ENCODE measurements at regions not wholly inside any gene's neighbourhood (a gene's known extent, or its start where the extent isn't known, plus 50 kb on each side); places are given as distances from the start of the nearest gene placed in this dataset.

- no peak for DNase-seq (ENCODE audit: low spot score)
These were observed 562.5 kb downstream of the LMO7 start for GRCh38 chr13:76198568-76199163.

GRCh38 chr13:76189882-76190519 is 553.9 kb downstream of the LMO7 start:
- no peak for DNase-seq (ENCODE audit: low spot score)

GRCh38 chr13:76175961-76176725 is 540.0 kb downstream of the LMO7 start:
- DNase-seq (ENCODE audit: low spot score): no peak

- DNase-seq (ENCODE audit: low spot score): no peak
These were observed 532.5 kb downstream of the LMO7 start for GRCh38 chr13:76168661-76169060.

GRCh38 chr13:76164290-76164689 is 528.2 kb downstream of the LMO7 start:
- DNase-seq (ENCODE audit: low spot score): no peak

GRCh38 chr13:76163761-76164160 is 527.6 kb downstream of the LMO7 start:
- no peak for DNase-seq (ENCODE audit: low spot score)

- DNase-seq (ENCODE audit: low spot score): no peak
These were observed 525.1 kb downstream of the LMO7 start for GRCh38 chr13:76160961-76161925.

- DNase-seq (ENCODE audit: low spot score): no peak
These were observed 524.4 kb downstream of the LMO7 start for GRCh38 chr13:76160506-76160905.

- no peak for DNase-seq (ENCODE audit: low spot score)
These were observed 521.8 kb downstream of the LMO7 start for GRCh38 chr13:76157926-76158325.

GRCh38 chr13:76153239-76153638 is 517.1 kb downstream of the LMO7 start:
- DNase-seq (ENCODE audit: low spot score): no peak

- DNase-seq (ENCODE audit: low spot score): no peak
These were observed 512.8 kb downstream of the LMO7 start for GRCh38 chr13:76148926-76149325.

GRCh38 chr13:76148374-76148773 is 512.2 kb downstream of the LMO7 start:
- DNase-seq (ENCODE audit: low spot score): no peak

GRCh38 chr13:76132532-76132931 is 496.4 kb downstream of the LMO7 start:
- DNase-seq (ENCODE audit: low spot score): no peak

GRCh38 chr13:76131551-76131950 is 495.4 kb downstream of the LMO7 start:
- no peak for DNase-seq (ENCODE audit: low spot score)

- DNase-seq (ENCODE audit: low spot score): no peak
These were observed 493.3 kb downstream of the LMO7 start for GRCh38 chr13:76129305-76130000.

- no peak for DNase-seq (ENCODE audit: low spot score)
These were observed 491.8 kb downstream of the LMO7 start for GRCh38 chr13:76127922-76128321.

- DNase-seq (ENCODE audit: low spot score): no peak
These were observed 487.4 kb downstream of the LMO7 start for GRCh38 chr13:76123548-76123947.

GRCh38 chr13:76116751-76117360 is 480.7 kb downstream of the LMO7 start:
- DNase-seq (ENCODE audit: low spot score): no peak

- DNase-seq (ENCODE audit: low spot score): no peak
These were observed 470.6 kb downstream of the LMO7 start for GRCh38 chr13:76106763-76107162.

GRCh38 chr13:76094645-76095044 is 458.5 kb downstream of the LMO7 start:
- no peak for DNase-seq (ENCODE audit: low spot score)

GRCh38 chr13:76091076-76091475 is 454.9 kb downstream of the LMO7 start:
- no peak for DNase-seq (ENCODE audit: low spot score)

Measured in Ammon's horn (tissue), 1 donor.